Immature natural killer cell (primary cell): ENCODE measurements at regions not wholly inside any gene's neighbourhood (a gene's known extent, or its start where the extent isn't known, plus 50 kb on each side); places are given as distances from the start of the nearest gene placed in this dataset.

Experiments
- DNase-seq, 3 donors: peaks; one replicate each; pipeline ENCODE4 v3.0.0; 2022; ENCODE audit warnings: mixed read lengths in 1 of 3
- H3K27ac Mint-ChIP-seq, 6 donors: one replicate each; pipeline ENCODE4 v1.8.0; 2020; ENCODE audit warnings: mixed read lengths in 6 of 6, mild to moderate bottlenecking in 5 of 6, inconsistent platforms in 4 of 6, moderate library complexity in 3 of 6
- H3K27me3 Mint-ChIP-seq, 3 donors: one replicate each; pipeline ENCODE4 v1.8.0; 2020 to 2021; ENCODE audit warnings: low read depth in 3 of 3, mild to moderate bottlenecking in 3 of 3, mixed read lengths in 3 of 3, moderate library complexity in 3 of 3, inconsistent platforms in 1 of 3
- H3K36me3 Mint-ChIP-seq, 3 donors: one replicate each; pipeline ENCODE4 v1.8.0; 2020; ENCODE audit warnings: mixed read lengths in 3 of 3, inconsistent platforms in 2 of 3, mild to moderate bottlenecking in 2 of 3
- H3K4me1 Mint-ChIP-seq, 2 donors: one replicate each; pipeline ENCODE4 v1.8.0; 2020; ENCODE audit warnings: inconsistent platforms in 2 of 2, mild to moderate bottlenecking in 2 of 2, mixed read lengths in 2 of 2, moderate library complexity in 1 of 2
- H3K4me3 Mint-ChIP-seq, 5 donors: one replicate each; pipeline ENCODE4 v1.8.0; 2020; ENCODE audit warnings: mild to moderate bottlenecking in 5 of 5, mixed read lengths in 5 of 5, inconsistent platforms in 3 of 5, moderate library complexity in 3 of 5
- H3K9me3 Mint-ChIP-seq, 6 donors: one replicate each; pipeline ENCODE4 v1.8.0; 2020; ENCODE audit warnings: mild to moderate bottlenecking in 6 of 6, mixed read lengths in 6 of 6, inconsistent platforms in 4 of 6, moderate library complexity in 3 of 6

DNA sequence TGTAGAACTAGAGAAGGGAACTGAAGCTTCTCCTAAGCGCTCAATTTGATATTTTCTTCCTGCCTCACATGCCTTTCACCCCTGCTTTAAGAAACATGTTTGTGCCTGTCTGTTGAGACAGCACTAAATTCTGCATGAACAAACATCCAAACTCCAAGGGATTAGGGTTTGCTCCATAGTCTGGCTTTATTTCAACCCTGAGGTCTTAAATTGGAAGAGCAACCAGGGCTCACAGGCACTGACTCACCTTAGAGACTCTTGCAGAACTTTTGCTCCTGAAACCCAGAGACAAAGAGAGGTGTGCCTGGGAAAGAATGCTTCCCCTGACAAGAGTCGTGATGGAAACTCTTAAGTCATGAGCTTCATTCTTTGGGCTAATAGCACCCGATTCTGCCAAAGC is 393.9 kb upstream of the MCTP2 start:
- H3K4me1 Mint-ChIP-seq: no peaks in the 10 kb centered on the region
- H3K27ac Mint-ChIP-seq: no peak overlapping the region
- no peak for DNase-seq
- H3K36me3 Mint-ChIP-seq: no peaks in the 10 kb centered on the region
- H3K27me3 Mint-ChIP-seq: peaks cover 2 to 12% (median 3%) of the 10 kb centered on the region in 3 donors
- no peak overlapping the region for H3K4me3 Mint-ChIP-seq
- H3K9me3 Mint-ChIP-seq: peaks cover 0 to 6% (median 0%) of the 10 kb centered on the region in 6 donors

DNA sequence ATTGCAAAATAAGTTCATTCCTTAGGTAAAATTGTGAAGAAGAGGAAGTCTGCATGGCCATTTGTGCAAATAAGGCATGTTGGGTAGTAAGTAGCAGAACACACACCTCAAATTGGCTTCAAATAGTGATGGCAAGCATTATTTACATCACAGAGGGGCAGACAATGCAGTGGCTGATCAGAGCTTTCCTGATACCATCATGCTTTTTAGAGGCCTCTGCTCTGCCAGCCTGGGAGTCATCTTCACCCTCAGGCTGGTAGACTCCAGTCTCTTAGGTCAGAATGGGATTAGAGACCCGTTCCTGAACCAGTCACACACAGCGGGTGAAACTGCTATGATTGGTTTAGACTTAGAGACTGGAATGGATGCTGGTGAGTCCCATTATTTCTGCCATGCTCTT is 396.0 kb upstream of the MCTP2 start:
- H3K36me3 Mint-ChIP-seq: no peaks in the 10 kb centered on the region
- H3K27ac Mint-ChIP-seq: no peak overlapping the region
- H3K9me3 Mint-ChIP-seq: no peaks in the 10 kb centered on the region
- H3K4me1 Mint-ChIP-seq: no peaks in the 10 kb centered on the region
- peaks cover 2 to 14% (median 5%) of the 10 kb centered on the region in 3 donors for H3K27me3 Mint-ChIP-seq
- no peak for DNase-seq
- H3K4me3 Mint-ChIP-seq: no peak overlapping the region

GRCh38 chr15:93831641-93832040 is 399.7 kb upstream of the MCTP2 start:
- no peaks in the 10 kb centered on the region for H3K4me1 Mint-ChIP-seq
- H3K36me3 Mint-ChIP-seq: no peaks in the 10 kb centered on the region
- H3K27ac Mint-ChIP-seq: no peak overlapping the region
- no peaks in the 10 kb centered on the region for H3K9me3 Mint-ChIP-seq
- peaks cover 0 to 9% (median 5%) of the 10 kb centered on the region in 3 donors for H3K27me3 Mint-ChIP-seq
- H3K4me3 Mint-ChIP-seq: no peak overlapping the region
- DNase-seq: no peak

DNA sequence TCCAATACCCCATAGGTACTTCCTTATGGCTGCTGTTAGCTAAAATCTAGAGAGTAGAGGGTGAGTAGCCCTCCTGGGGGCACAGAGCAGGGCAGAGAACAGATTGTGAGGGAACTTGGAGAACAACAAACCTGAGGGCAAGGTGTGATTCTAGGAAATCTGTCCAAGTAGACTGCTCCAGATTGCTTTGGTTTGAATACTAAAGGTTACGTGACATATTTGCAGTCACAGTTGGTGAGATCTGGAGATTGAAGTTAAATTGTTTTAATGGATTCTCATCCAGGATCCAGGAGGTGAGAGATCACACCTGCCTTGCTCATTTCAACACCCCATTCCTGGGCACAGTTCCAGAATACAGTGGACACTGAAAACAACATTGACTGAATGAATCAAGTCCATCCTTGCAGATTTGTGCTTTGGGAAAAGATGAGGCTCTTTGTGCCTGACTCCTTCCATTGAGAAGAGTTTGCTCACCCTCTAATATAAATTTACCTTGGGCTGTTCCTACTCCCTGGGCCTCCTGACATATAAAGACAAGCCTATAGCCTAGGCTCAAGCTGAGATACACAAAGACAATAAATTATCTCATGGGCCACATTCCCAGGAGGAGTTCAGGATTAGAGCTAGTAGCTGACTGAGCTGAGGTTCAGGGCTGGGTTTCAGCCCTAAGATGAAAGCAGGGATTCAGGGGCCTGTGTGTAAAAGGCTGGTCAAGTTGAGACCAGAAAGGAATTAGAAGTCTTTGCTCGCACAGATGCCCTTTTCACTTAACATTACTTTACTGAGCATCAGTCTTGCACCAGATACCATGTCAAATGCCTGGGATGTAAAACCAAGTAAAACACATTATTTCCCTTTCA is 400.9 kb upstream of the MCTP2 start:
- H3K36me3 Mint-ChIP-seq: no peaks in the 10 kb centered on the region
- no peaks in the 10 kb centered on the region for H3K9me3 Mint-ChIP-seq
- no peaks in the 10 kb centered on the region for H3K4me1 Mint-ChIP-seq
- peaks cover 0 to 12% (median 2%) of the 10 kb centered on the region in 3 donors for H3K27me3 Mint-ChIP-seq
- no peak overlapping the region for H3K27ac Mint-ChIP-seq
- no peak for DNase-seq
- H3K4me3 Mint-ChIP-seq: no peak overlapping the region

DNA sequence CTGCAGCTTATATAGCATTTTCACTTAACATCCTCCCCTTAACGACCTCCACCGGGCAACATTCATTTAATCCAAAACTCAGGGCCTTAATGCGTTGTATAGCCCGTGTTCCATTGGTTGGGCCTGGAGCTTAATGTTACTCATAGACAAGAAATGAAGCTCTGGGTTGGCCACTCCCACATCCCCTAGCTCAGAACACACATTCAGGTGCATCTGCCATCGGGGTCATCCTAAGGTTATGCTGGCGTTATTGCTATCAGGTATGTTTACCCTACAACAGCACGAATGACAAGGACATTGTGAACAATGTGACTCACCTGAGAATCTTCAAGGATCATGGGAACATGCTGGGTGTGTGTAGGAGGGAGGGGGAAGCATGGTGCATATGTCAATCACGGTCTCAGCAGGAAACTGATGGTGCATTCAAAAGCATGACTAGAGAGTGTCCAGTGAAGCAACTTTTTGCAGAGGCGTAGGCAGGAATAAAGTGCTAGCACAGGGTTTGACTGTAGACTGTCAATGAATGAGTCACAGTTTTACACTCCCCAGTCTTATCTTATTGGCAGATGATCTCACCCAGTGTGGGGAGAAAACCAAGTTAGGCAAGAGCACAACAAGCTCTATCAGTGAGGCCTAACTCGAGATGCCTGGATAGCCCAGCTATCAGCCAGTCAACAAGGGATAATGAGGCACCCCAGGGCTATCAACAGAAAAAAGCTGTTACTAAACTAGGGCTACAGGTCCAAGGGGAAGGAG is 402.1 kb upstream of the MCTP2 start:
- DNase-seq: no peak
- H3K4me1 Mint-ChIP-seq: no peaks in the 10 kb centered on the region
- H3K36me3 Mint-ChIP-seq: no peaks in the 10 kb centered on the region
- no peak overlapping the region for H3K4me3 Mint-ChIP-seq
- peaks cover 0 to 12% (median 2%) of the 10 kb centered on the region in 3 donors for H3K27me3 Mint-ChIP-seq
- H3K27ac Mint-ChIP-seq: no peak overlapping the region
- H3K9me3 Mint-ChIP-seq: no peaks in the 10 kb centered on the region

DNA sequence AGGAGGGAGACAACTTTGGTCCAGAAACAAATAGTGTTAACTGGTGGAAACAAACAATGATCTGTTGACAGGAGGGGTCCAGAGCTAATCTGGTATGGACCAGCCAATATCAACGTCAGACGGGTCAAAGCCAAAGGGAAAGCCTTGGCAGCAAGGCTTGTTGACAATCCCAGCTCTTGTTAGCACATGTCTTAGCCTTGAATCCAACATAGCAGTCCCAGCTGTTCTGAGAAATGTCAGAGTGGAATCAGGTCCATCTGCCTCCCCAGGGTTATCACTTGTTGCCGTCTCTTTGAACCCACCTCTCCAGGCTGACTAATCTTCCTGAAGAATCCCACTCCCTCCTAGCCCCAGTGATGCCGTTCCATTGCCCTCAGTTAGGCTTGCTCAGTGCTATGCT is 404.6 kb upstream of the MCTP2 start:
- Mint-ChIP-seq H3K27me3 (peaks cover 2 to 10% (median 2%) of the 10 kb centered on the region in 3 donors), H3K4me3 (no peak overlapping the region), H3K9me3 (no peaks in the 10 kb centered on the region), H3K4me1 (no peaks in the 10 kb centered on the region), H3K27ac (no peak overlapping the region), H3K36me3 (no peaks in the 10 kb centered on the region)
- DNase-seq: no peak

GRCh38 chr15:93826293-93826692 is 405.1 kb upstream of the MCTP2 start:
- H3K36me3 Mint-ChIP-seq: no peaks in the 10 kb centered on the region
- no peak for DNase-seq
- H3K4me3 Mint-ChIP-seq: no peak overlapping the region
- H3K27ac Mint-ChIP-seq: no peak overlapping the region
- no peaks in the 10 kb centered on the region for H3K4me1 Mint-ChIP-seq
- no peaks in the 10 kb centered on the region for H3K9me3 Mint-ChIP-seq
- peaks cover 2 to 10% (median 2%) of the 10 kb centered on the region in 3 donors for H3K27me3 Mint-ChIP-seq

DNA sequence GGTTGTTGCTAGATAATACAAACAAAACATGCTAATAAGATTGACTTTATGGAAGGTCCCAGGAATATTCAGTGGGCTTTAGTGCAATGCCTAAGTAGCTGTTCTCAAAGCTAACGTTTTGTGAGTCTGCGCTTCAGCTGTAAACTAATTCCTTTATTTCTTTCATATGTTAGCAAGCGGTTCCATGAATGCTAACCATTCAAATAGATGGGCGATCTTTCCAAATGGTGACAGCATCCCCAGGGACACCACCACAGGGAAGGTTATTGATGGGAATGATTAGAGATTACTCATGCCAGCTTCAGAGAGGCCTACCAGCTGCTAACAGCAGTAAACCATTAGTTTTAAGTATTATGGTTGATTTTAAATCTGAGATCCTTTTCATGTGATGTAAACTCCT is 405.7 kb upstream of the MCTP2 start:
- Mint-ChIP-seq H3K9me3 (no peaks in the 10 kb centered on the region), H3K4me3 (no peak overlapping the region), H3K4me1 (no peaks in the 10 kb centered on the region), H3K27ac (no peak overlapping the region), H3K36me3 (no peaks in the 10 kb centered on the region), H3K27me3 (peaks cover 2 to 7% (median 2%) of the 10 kb centered on the region in 3 donors)
- DNase-seq: no peak

GRCh38 chr15:93823971-93824913 is 407.1 kb upstream of the MCTP2 start:
- no peak for DNase-seq
- no peaks in the 10 kb centered on the region for H3K4me1 Mint-ChIP-seq

DNA sequence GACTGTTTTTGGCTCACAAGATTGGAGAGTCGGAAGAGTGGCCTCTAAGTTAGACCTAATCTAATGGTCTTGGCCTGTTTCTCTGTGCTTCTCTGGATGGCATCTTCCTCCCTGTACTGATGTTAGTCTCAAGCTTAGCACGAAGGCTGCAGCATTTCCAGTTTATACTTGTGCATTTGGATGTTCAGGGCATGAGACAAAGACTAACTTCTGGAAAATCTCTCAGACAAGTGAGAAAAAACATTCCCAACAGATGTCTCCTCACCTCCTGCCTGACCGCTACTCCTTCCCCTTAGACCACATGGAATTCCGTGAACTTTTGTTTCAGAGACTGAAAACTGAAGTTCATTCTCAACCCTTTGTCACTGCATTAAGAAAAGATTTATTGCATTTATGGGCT is 410.8 kb upstream of the MCTP2 start:
- Mint-ChIP-seq H3K27me3 (peaks cover 2 to 5% (median 3%) of the 10 kb centered on the region in 3 donors), H3K9me3 (peaks cover 0 to 11% (median 3%) of the 10 kb centered on the region in 6 donors), H3K4me1 (no peaks in the 10 kb centered on the region)

More at GRCh38 chr15:93823971-93824913, 407.1 kb upstream of the MCTP2 start:
- no peak overlapping the region for H3K4me3 Mint-ChIP-seq
- no peaks in the 10 kb centered on the region for H3K9me3 Mint-ChIP-seq
- no peak overlapping the region for H3K27ac Mint-ChIP-seq
- no peaks in the 10 kb centered on the region for H3K36me3 Mint-ChIP-seq
- H3K27me3 Mint-ChIP-seq: peaks cover 2 to 7% (median 2%) of the 10 kb centered on the region in 3 donors

GRCh38 chr15:93819826-93820225 is 411.5 kb upstream of the MCTP2 start:
- Mint-ChIP-seq H3K4me1 (no peaks in the 10 kb centered on the region), H3K27ac (no peak overlapping the region), H3K36me3 (no peaks in the 10 kb centered on the region), H3K27me3 (peaks cover 2 to 4% (median 3%) of the 10 kb centered on the region in 3 donors), H3K9me3 (peaks cover 0 to 11% (median 3%) of the 10 kb centered on the region in 6 donors), H3K4me3 (no peak overlapping the region)
- DNase-seq: no peak

More for the DNA sequence above, 410.8 kb upstream of the MCTP2 start:
- no peak for DNase-seq
- H3K4me3 Mint-ChIP-seq: no peak overlapping the region
- no peak overlapping the region for H3K27ac Mint-ChIP-seq
- H3K36me3 Mint-ChIP-seq: no peaks in the 10 kb centered on the region

GRCh38 chr15:93816815-93817214 is 414.5 kb upstream of the MCTP2 start:
- no peaks in the 10 kb centered on the region for H3K4me1 Mint-ChIP-seq
- peaks cover 0 to 8% (median 5%) of the 10 kb centered on the region in 3 donors for H3K27me3 Mint-ChIP-seq
- no peak overlapping the region for H3K27ac Mint-ChIP-seq
- no peak overlapping the region for H3K4me3 Mint-ChIP-seq
- peaks cover 0 to 11% (median 3%) of the 10 kb centered on the region in 6 donors for H3K9me3 Mint-ChIP-seq
- no peak for DNase-seq
- no peaks in the 10 kb centered on the region for H3K36me3 Mint-ChIP-seq

DNA sequence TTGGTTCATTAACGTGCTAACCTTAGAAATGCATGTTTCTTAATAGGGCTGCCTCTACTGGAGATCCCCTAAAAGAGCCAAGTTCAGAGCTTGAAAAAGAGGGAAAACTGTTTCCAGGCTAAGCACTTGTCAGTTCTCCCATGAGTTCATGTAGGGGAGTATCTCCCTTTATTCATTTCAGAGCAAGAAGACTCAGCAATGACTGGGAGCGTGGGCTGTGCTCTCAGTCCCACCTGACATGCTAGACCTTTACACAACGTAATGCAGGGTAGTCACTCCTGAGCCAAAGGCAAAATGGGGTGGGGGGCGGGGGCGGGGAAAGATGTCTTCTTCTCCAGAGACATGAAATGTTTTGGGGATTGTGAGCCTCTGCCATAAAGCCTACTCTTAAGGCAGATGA is 420.1 kb upstream of the MCTP2 start:
- H3K4me1 Mint-ChIP-seq: no peaks in the 10 kb centered on the region
- no peak overlapping the region for H3K27ac Mint-ChIP-seq
- H3K27me3 Mint-ChIP-seq: peaks cover 0 to 9% (median 9%) of the 10 kb centered on the region in 3 donors
- no peaks in the 10 kb centered on the region for H3K36me3 Mint-ChIP-seq
- no peaks in the 10 kb centered on the region for H3K9me3 Mint-ChIP-seq
- H3K4me3 Mint-ChIP-seq: no peak overlapping the region
- DNase-seq: no peak
